OCI-LY7 (cell line): ENCODE measurements at regions not wholly inside any gene's neighbourhood (a gene's known extent, or its start where the extent isn't known, plus 50 kb on each side); places are given as distances from the start of the nearest gene placed in this dataset.

Experiments used
- BruUV-seq: library from RNA; stranded (reverse); fragments of 400-500 nt; replicated peaks from 2 replicates; lab custom pipeline; 2021; lab: Mats Ljungman, UMichigan
- CTCF ChIA-PET: fragments of 300-600 bp; sonication (Branson Sonifier 250); formaldehyde crosslinking; loops from one replicate; lab custom pipeline; 2022; ENCODE audit warnings: antibody characterized with exemption; ENCODE audit not compliant: unreplicated experiment; lab: Charles Lee
- POLR2A ChIA-PET: fragments of 300-600 bp; sonication (Branson Sonifier 250); formaldehyde crosslinking; loops from one replicate; lab custom pipeline; 2022; ENCODE audit warnings: antibody characterized with exemption; lab: Charles Lee
- DNase-seq: peaks from one replicate; pipeline ENCODE4 v3.0.0-alpha.2; 2015; ENCODE audit warnings: low spot score
- H2AFZ ChIP-seq: fragments of 200-600 bp; sonication (generic), shearing (Covaris generic); 2 replicates; pipeline ENCODE4 v1.6.1; 2014; ENCODE audit warnings: mild to moderate bottlenecking, antibody characterized with exemption, low read length, moderate library complexity
- H3K27ac ChIP-seq: fragments of 200-600 bp; sonication (generic); 2 replicates; pipeline ENCODE4 v1.5.1; 2014; ENCODE audit warnings: mixed run types, low read depth, mild to moderate bottlenecking, moderate library complexity, low read length, inconsistent platforms; ENCODE audit not compliant: poor library complexity, severe bottlenecking
- H3K36me3 ChIP-seq: fragments of 200-600 bp; sonication (generic); 2 replicates; pipeline ENCODE4 v1.6.1; 2014; ENCODE audit warnings: mild to moderate bottlenecking, antibody characterized with exemption, low read length, moderate library complexity, mixed read lengths; ENCODE audit not compliant: insufficient read depth
- H3K4me1 ChIP-seq: fragments of 200-600 bp; sonication (generic); 2 replicates; pipeline ENCODE4 v1.5.1; 2014; ENCODE audit warnings: mild to moderate bottlenecking, low read length; ENCODE audit not compliant: insufficient read depth, poor library complexity, severe bottlenecking
- H3K4me2 ChIP-seq: fragments of 200-600 bp; sonication (generic); 2 replicates; pipeline ENCODE4 v1.6.1; 2014; ENCODE audit warnings: mild to moderate bottlenecking, low read length
- H3K4me3 ChIP-seq: fragments of 200-600 bp; sonication (generic); 2 replicates; pipeline ENCODE4 v1.5.1; 2014; ENCODE audit warnings: mild to moderate bottlenecking, low read depth, low read length; ENCODE audit not compliant: poor library complexity, severe bottlenecking
- H3K79me2 ChIP-seq: fragments of 200-600 bp; sonication (generic); 2 replicates; pipeline ENCODE4 v1.6.1; 2016; ENCODE audit warnings: low read depth, mild to moderate bottlenecking, low read length, moderate library complexity, mixed read lengths; ENCODE audit not compliant: insufficient read depth
- H3K9me2 ChIP-seq: fragments of 200-600 bp; sonication (generic); 2 replicates; pipeline ENCODE4 v1.6.1; 2016; ENCODE audit warnings: mild to moderate bottlenecking, low read length, mixed read lengths; ENCODE audit not compliant: insufficient read depth
- H3K9me3 ChIP-seq: fragments of 200-600 bp; sonication (generic); 2 replicates; pipeline ENCODE4 v1.6.1; 2014; ENCODE audit warnings: mild to moderate bottlenecking, mixed run types, low read length, mixed read lengths
- H4K20me1 ChIP-seq: fragments of 200-600 bp; sonication (generic); 2 replicates; pipeline ENCODE4 v1.6.1; 2014; ENCODE audit warnings: mild to moderate bottlenecking, antibody characterized with exemption, low read length, moderate library complexity, mixed read lengths; ENCODE audit not compliant: insufficient read depth
- EZH2phosphoT487 ChIP-seq: fragments of 200-600 bp; sonication (generic); IDR thresholded peaks from 2 replicates; pipeline ENCODE4 v1.6.1; 2018; ENCODE audit warnings: low read depth, borderline replicate concordance, mild to moderate bottlenecking, mixed run types, antibody characterized with exemption, low read length, moderate library complexity, mixed read lengths
- intact Hi-C: fragments of 100-400 bp; cut with micrococcal nuclease; formaldehyde crosslinking; loops from one replicate; pipeline ENCODE4 v1.10.0; 2022; ENCODE audit not compliant: unreplicated experiment
- TF ChIP-seq, protein P1 (sequence below): fragments of 200-600 bp; sonication (generic); conservative IDR thresholded peaks from 2 replicates; pipeline ENCODE4 v1.5.1; 2014; ENCODE audit warnings: mild to moderate bottlenecking, antibody characterized with exemption, low read length, moderate library complexity, mixed read lengths

DNA sequence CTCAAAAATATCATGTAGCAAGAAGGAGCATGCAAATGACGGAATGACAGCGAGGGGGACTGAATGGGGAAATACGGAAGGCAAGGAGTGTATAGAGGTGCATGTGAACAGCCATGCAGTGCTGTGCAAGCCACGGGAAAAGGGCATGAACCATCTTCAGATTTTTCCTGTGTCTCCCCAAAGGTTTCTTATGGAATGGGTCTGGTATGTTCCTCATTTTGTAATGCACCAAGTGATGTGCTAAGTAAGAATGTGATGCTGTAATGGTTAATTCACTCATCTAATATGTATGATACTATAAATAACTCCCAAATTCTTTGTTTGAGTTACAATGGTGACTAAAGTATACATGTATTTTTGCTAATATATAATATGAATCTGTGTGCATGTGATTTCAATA, 99.0 kb upstream of the DAB2 start:
- intact Hi-C loops, result no loop called here
- BruUV-seq, result no TSS peak
- no peak for DNase-seq
- ChIA-PET CTCF (no interaction called here), POLR2A (interaction anchor here (0.6 to 0.7 kb wide), 3 partner anchors 22 to 1071 kb away, joined by 3 to 4 read pairs (median 3); no protein-coding TSS in a partner anchor)
- H3K27ac ChIP-seq, result no peak overlapping the region
- H4K20me1 ChIP-seq, result no peaks in the 10 kb centered on the region
- H3K9me2 ChIP-seq, result no peaks in the 10 kb centered on the region
- H3K9me3 ChIP-seq, result no peaks in the 10 kb centered on the region
- no peaks in the 10 kb centered on the region for H3K79me2 ChIP-seq
- H2AFZ ChIP-seq, result no peak overlapping the region
- no peak overlapping the region for H3K4me2 ChIP-seq
- TF ChIP-seq EZH2phosphoT487, result no peak
- TF ChIP-seq, protein P1, sequence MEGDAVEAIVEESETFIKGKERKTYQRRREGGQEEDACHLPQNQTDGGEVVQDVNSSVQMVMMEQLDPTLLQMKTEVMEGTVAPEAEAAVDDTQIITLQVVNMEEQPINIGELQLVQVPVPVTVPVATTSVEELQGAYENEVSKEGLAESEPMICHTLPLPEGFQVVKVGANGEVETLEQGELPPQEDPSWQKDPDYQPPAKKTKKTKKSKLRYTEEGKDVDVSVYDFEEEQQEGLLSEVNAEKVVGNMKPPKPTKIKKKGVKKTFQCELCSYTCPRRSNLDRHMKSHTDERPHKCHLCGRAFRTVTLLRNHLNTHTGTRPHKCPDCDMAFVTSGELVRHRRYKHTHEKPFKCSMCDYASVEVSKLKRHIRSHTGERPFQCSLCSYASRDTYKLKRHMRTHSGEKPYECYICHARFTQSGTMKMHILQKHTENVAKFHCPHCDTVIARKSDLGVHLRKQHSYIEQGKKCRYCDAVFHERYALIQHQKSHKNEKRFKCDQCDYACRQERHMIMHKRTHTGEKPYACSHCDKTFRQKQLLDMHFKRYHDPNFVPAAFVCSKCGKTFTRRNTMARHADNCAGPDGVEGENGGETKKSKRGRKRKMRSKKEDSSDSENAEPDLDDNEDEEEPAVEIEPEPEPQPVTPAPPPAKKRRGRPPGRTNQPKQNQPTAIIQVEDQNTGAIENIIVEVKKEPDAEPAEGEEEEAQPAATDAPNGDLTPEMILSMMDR, result no peak
- H3K36me3 ChIP-seq, result no peaks in the 10 kb centered on the region
- H3K4me1 ChIP-seq, result no peaks in the 10 kb centered on the region
- H3K4me3 ChIP-seq, result no peak overlapping the region

DNA sequence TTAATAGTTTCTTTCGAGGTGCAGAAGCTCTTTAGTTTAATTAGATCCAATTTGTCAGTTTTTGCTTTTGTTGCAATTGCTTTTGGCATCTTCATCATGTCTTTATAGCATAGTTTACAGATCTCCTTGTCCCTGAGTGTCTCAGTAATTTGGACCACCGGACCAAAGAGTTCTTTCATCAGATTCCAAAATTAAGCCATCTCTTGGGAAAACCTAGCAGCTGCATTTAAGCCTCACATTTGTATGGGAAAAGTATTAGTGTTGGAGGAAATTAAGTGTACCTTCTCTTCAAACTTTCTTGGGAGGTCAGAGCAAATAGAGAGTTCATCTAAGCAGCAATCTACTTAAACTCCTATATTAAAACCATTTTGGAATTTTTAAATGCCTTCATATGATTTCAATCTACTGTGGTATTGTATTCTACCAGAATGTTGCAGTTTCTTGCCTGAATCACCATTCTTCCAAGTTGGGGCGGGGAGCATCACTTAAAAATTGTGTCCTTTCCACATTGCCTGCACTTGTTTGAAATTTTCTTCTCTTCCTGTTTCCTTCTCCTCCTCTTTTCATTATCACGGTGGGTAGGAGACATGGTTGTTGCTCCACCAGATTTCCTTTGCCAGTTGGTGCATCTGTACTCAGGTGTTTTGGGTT, 97.3 kb upstream of the DAB2 start:
- ChIA-PET POLR2A (no interaction called here), CTCF (no interaction called here)
- H3K4me3 ChIP-seq, result no peak overlapping the region
- TF ChIP-seq, protein P1, result no peak
- TF ChIP-seq EZH2phosphoT487, result no peak
- intact Hi-C loops, result no loop called here
- DNase-seq, result no peak
- no peaks in the 10 kb centered on the region for H3K36me3 ChIP-seq
- H3K9me3 ChIP-seq, result no peaks in the 10 kb centered on the region
- no peaks in the 10 kb centered on the region for H3K79me2 ChIP-seq
- no peaks in the 10 kb centered on the region for H3K9me2 ChIP-seq
- BruUV-seq, result no TSS peak
- no peaks in the 10 kb centered on the region for H4K20me1 ChIP-seq
- H3K4me2 ChIP-seq, result no peak overlapping the region
- no peaks in the 10 kb centered on the region for H3K4me1 ChIP-seq
- H3K27ac ChIP-seq, result no peak overlapping the region
- no peak overlapping the region for H2AFZ ChIP-seq

DNA sequence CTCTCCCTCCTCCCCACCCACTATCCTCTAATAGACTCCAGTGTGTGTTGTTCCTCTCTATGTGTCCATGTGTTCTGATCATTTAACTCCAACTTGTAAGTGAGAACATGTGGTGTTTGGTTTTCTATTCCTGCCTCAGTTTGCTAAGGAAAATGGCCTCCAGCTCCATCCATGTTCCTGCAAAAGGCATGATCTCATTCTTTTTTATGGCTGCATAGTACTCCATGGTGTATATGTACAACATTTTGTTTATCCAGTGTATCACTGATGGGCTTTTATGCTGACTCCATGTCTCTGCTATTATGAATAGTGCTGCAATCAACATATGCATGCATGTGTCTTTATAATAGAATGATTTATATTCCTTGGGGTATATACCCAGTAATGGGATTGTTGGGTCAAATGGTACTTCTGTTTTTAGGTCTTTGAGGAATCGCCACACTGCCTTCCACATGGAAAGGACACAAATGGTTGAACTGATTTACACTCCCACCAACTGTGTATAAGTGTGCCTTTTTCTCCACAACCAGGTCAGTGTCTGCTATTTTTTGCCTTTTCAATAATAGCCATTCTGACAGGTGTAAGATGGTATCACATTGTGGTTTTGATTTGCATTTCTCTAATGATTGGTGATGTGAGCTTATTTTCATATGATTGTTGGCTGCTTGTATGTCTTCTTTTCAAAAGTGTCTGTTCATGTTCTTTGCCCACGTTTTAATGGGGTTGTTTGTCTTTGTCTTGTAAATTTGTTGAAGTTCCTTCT, 96.5 kb upstream of the DAB2 start:
- H3K9me2 ChIP-seq, result no peaks in the 10 kb centered on the region
- no peaks in the 10 kb centered on the region for H3K9me3 ChIP-seq
- H4K20me1 ChIP-seq, result no peaks in the 10 kb centered on the region
- POLR2A ChIA-PET, result no interaction called here
- no peak overlapping the region for H3K4me2 ChIP-seq
- intact Hi-C loops, result no loop called here
- DNase-seq, result no peak
- no peak overlapping the region for H3K27ac ChIP-seq
- CTCF ChIA-PET, result no interaction called here
- no peaks in the 10 kb centered on the region for H3K36me3 ChIP-seq
- H3K4me1 ChIP-seq, result no peaks in the 10 kb centered on the region
- no peak overlapping the region for H3K4me3 ChIP-seq
- BruUV-seq, result no TSS peak
- H3K79me2 ChIP-seq, result no peaks in the 10 kb centered on the region
- H2AFZ ChIP-seq, result no peak overlapping the region
- TF ChIP-seq, protein P1, result no peak
- TF ChIP-seq EZH2phosphoT487, result no peak
